GM13976 (cell line): ENCODE measurements at regions not wholly inside any gene's neighbourhood (a gene's known extent, or its start where the extent isn't known, plus 50 kb on each side); places are given as distances from the start of the nearest gene placed in this dataset.
"Not testable (repeated sequence)": the region's sequence is repeated elsewhere in the genome, so short reads cannot be mapped to it uniquely, and the experiment has no call there.

ENCODE experiments used
- DNase-seq: peaks from one replicate; pipeline ENCODE4 v3.0.0; 2012; ENCODE audit warnings: low spot score
- in situ Hi-C: fragments of 300-500 bp; cut with MboI; formaldehyde crosslinking; loops from one replicate; pipeline ENCODE4 v1.12.0; 2022; ENCODE audit warnings: low sequenced_read_pairs, mixed read lengths, inconsistent platforms; ENCODE audit not compliant: unreplicated experiment
- TF ChIP-seq, protein P1 (sequence below): IDR thresholded peaks from 2 replicates; pipeline ENCODE4 v1.5.1; 2012; ENCODE audit warnings: borderline replicate concordance, mild to moderate bottlenecking; ENCODE audit not compliant: insufficient read depth; ENCODE audit errors: extremely low read depth, missing control alignments, control extremely low read depth

GRCh38 chr5:156089955-156090940, 236.7 kb upstream of the SGCD start:
- in situ Hi-C loops, DNase-seq: not testable (repeated sequence)

DNA sequence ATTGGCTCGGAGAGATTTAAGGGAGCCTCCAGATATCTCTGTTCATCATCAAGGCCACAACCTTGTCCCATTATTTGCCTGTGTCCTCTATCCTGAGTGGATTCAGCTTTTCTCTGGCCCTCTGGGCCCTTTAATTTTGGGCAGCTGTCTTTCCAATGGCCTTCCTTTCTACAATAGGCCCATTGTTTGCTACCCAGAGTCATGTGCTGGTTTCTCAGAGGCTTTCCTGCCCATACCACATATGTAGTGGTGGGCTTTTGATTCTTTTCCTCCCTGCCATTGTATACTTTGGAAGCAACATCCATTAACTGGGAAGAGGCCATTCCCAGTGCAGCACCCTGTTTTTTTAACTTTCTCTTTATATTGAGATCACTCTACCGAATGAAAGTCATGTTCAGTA, 233.9 kb upstream of the SGCD start:
- TF ChIP-seq, protein P1, sequence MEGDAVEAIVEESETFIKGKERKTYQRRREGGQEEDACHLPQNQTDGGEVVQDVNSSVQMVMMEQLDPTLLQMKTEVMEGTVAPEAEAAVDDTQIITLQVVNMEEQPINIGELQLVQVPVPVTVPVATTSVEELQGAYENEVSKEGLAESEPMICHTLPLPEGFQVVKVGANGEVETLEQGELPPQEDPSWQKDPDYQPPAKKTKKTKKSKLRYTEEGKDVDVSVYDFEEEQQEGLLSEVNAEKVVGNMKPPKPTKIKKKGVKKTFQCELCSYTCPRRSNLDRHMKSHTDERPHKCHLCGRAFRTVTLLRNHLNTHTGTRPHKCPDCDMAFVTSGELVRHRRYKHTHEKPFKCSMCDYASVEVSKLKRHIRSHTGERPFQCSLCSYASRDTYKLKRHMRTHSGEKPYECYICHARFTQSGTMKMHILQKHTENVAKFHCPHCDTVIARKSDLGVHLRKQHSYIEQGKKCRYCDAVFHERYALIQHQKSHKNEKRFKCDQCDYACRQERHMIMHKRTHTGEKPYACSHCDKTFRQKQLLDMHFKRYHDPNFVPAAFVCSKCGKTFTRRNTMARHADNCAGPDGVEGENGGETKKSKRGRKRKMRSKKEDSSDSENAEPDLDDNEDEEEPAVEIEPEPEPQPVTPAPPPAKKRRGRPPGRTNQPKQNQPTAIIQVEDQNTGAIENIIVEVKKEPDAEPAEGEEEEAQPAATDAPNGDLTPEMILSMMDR, result no peak
- in situ Hi-C loops, result no loop called here
- DNase-seq, result no peak

- TF ChIP-seq, protein P1, result no peak
- in situ Hi-C loops, result no loop called here
- no peak for DNase-seq
Measured at GRCh38 chr5:156094001-156094400, 233.0 kb upstream of the SGCD start.

DNA sequence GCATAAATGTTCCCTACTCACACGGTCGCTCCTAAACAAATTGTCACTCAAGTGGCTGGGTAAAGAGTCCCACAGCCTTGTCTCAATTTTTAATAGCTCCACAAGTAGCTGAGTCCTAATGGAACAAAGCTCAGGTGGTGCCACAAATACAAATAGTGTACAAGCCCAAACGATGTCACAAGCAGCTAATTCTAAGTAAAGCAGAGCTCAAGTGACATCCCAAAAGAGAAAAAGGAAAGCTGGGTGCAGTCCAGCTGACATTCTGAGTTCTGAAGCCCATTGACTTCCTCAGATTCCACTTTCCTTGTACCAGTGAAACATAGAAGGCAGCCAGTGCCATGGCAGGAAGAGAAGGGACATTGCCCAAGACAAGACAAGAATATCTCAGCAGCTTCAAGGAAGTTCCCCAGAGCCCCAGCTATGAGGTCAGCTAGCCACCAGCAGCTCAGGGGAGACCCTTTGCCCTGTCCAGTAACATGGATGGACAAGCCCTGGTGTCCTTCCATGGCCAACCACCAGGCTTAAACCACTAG, 231.2 kb upstream of the SGCD start:
- no peak for DNase-seq
- in situ Hi-C loops, result no loop called here
- TF ChIP-seq, protein P1, result no peak

DNA sequence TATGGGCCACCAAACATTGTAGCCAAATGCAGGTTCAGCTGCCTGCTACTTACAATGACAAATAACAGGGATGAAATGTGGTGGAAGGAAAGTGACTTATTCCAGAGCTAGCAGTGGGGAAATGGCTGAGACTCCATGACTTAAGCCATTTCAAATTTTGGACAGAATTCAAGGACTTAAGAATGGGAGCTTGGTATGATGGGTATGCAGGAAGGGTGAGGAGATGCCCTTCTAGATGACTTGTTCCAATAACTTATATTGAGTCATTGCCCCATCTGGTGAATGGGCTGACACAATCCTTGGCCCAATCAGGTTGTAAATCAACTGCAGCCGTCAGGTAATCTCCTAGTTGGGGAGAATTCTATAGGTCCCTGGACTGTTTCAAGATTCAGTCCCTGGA, 230.7 kb upstream of the SGCD start:
- no peak for DNase-seq
- TF ChIP-seq, protein P1, result no peak
- in situ Hi-C loops, result no loop called here

DNA sequence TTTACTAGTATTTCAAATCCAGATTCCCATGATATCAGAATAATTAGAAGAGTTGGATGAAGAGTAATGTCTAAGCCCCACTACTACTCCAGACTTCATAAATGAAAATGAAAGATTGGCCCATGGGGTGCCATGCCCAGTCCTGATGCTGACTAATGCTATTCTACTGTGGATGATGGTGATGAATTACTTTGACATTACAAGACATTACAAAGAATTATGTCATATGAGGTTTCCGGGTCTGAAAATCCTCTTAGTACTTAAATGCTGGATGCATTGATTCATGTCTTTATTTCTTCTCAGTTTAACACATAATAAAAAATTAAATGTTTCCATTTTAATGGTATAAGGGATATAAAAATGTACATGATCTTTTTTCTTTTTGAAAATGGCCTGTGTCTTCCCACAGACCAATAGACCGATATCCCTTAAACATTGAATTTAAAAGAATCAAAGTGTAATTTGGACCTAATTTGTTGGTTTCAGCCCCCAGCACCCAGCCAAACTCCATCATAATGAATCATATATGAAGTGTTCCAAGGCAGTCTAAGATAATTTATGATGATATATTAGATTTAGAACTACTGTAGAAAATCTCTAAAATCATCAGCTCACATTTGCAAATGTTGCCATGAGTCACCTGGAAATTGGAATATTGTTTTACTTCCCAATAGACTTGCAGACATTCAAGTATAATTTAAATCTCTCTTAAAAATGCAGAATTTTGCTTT, 223.6 kb upstream of the SGCD start:
- in situ Hi-C loops, result no loop called here
- TF ChIP-seq, protein P1, result no peak
- no peak for DNase-seq
